C1 segment of cervical spinal cord (tissue), 14 donors: ENCODE measurements at regions not wholly inside any gene's neighbourhood (a gene's known extent, or its start where the extent isn't known, plus 50 kb on each side); places are given as distances from the start of the nearest gene placed in this dataset.

Experiments
- DNase-seq, 14 donors: peaks; one replicate each; lab custom pipeline; 2025; lab: John Stamatoyannopoulos, UW

DNA sequence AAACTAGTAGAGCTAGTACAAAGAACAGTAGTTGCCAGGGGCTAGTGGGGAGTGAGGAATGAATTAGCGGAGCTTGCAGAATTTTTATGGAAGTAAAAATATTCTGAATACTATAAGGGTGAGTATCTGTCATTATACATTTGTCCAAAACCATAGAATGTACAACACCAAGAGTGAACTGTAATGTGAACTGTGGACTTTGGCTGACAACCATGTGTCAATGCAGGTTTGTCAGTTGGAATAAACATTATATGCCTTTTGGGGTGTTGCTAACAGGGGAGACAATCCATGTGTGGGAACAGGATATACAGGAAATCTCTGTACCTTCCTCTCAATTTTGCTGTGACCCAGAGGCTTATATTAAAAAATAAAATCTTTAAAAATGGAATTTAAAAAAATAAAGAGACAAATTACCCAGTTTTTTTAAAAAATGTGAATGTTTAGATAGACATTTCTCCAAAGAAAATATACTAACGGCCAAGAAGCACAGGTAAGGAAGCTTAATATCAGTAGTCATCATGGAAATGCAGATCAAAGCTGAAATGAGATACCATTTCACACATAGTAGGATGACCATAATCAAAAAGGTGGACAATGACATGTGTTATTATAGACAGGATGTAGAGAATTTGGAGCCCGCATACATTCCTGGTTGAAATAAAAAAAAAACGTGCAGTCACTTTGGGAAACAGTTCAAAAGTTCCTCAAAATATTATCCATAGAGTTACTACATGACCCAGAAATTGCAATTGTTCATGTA, 899.8 kb downstream of the RAB28 start:
- no peak for DNase-seq

GRCh38 chr4:12583275-12583674, 900.9 kb downstream of the RAB28 start:
- no peak for DNase-seq

GRCh38 chr4:12580787-12581186, 903.4 kb downstream of the RAB28 start:
- DNase-seq = no peak

DNA sequence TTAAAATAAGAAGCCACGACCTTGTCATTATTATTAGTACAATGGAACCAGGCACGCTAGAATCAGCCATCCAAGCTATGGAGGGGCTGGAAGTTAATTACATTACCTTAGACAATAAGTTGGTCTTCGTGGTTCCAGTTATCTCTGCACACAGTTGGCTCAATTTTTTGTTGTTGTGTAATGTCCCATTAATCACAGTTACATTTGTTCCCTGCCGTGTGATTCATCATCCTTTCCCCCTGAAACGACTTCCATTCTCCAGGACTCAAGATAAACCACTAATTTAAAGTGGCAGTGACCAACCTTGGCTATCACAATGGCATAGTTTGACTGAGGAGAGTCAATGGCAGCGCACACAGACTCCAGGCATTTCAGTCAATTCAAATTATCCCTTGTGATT, 905.0 kb downstream of the RAB28 start:
- no peak for DNase-seq

- DNase-seq = no peak
These were observed 907.7 kb downstream of the RAB28 start for GRCh38 chr4:12576409-12576808.

- no peak for DNase-seq
These were observed 910.4 kb downstream of the RAB28 start for GRCh38 chr4:12573716-12574115.

GRCh38 chr4:12562476-12563140, 921.5 kb downstream of the RAB28 start:
- no peak for DNase-seq

- DNase-seq = no peak
These were observed 922.1 kb downstream of the RAB28 start for GRCh38 chr4:12562021-12562420.

GRCh38 chr4:12555011-12555410, 929.1 kb downstream of the RAB28 start:
- no peak for DNase-seq

- DNase-seq = no peak
These were observed 935.5 kb downstream of the RAB28 start for GRCh38 chr4:12548678-12549077.

- DNase-seq = no peak
These were observed 938.3 kb downstream of the RAB28 start for GRCh38 chr4:12545812-12546211.

GRCh38 chr4:12538162-12538561, 946.0 kb downstream of the RAB28 start:
- DNase-seq = no peak

GRCh38 chr4:12534684-12535083, 949.5 kb downstream of the RAB28 start:
- DNase-seq = no peak

- no peak for DNase-seq
These were observed 964.7 kb downstream of the RAB28 start for GRCh38 chr4:12519426-12519825.

- DNase-seq = no peak
These were observed 976.2 kb downstream of the RAB28 start for GRCh38 chr4:12507868-12508481.

DNA sequence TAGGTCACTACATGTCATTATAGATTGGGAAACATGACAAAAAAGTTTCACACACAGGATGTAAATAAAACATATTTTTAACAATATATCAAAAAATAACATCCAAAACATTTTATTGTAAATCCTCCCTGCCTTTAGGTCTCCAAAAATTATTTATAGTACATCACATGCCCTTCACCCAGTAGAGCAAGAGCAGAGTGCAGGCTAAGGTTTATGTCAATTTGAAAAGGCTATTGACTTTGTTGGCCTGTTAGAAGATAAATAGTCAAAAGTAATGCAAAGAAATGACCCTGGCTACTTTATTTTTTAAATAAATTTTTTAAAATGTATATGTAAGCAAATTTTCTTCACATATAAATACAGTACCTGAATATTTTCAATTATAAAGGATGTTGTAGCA, 983.7 kb downstream of the RAB28 start:
- DNase-seq = no peak

- DNase-seq = no peak
These were observed 984.4 kb downstream of the RAB28 start for GRCh38 chr4:12499693-12500092.

DNA sequence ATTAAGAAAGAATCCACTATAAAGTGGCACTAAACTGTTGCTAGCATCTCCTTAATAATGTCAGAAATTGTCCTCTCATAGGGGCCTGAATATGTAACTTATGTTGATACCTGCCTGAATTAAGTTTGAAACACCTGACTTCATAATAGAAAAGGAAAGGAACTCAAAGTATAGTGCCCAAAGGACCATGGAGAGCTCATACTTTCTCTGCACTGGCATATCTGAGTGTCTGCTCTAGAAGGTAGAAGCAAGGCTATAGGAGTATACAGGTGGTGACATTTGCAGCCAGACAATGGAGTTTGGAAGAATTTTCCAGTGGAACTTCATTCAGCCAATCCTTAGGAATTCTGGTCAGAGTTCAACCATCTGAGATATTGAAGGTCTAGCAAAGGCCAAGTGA, 988.9 kb downstream of the RAB28 start:
- no peak for DNase-seq

GRCh38 chr4:12492730-12493393, 991.3 kb downstream of the RAB28 start:
- DNase-seq = no peak

DNA sequence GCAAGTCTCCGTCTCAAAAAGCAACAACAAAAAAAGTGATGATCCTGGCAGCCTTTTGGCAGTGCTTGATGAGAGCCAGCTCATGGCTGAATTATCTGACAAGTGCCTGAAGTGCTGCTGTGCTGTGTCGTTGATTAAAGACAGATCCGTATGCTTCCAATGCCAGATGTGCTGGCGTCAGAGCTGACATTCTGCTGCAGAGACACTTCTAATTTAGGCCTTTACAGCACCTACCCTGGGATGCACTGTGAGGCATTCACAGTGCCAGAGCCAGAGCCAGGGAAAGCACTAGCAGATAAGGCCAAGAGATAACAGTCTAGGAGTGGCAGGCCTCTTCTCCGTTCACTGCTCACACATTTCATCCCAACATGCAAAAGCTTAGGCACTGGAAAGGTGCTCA, 995.5 kb downstream of the RAB28 start:
- DNase-seq = no peak

- DNase-seq = no peak
These were observed 997.1 kb downstream of the RAB28 start for GRCh38 chr4:12487000-12487399.

DNA sequence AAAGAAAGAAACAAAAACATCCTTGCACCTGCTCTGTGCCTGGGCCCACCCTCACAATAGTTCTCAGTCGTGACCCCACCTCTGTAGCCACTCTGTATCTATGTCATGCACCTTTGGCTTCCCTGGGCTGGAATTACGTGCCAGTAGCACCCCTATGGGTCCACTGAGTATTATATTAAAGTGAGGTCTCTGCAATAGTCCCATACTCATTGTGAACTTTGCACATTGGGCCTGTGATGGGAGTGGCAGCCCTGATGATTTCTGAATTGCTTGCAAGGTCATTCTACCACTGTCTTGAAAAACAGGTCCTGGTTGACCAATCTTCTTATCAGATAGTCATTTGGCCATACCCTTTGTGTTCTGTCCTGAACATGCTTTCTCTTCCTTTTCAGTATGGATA, 1012.1 kb downstream of the RAB28 start:
- DNase-seq = no peak
